H1 (cell line): ENCODE measurements at regions not wholly inside any gene's neighbourhood (a gene's known extent, or its start where the extent isn't known, plus 50 kb on each side); places are given as distances from the start of the nearest gene placed in this dataset.

Experiments
- CTCF ChIA-PET: fragments of 300-600 bp; sonication (Branson Sonifier 250); formaldehyde crosslinking; loops from one replicate; lab custom pipeline; 2021; ENCODE audit not compliant: partially characterized antibody; lab: Charles Lee
- POLR2A ChIA-PET: fragments of 300-600 bp; sonication (Branson Sonifier 250); formaldehyde crosslinking; loops from one replicate; lab custom pipeline; 2021; ENCODE audit warnings: inconsistent platforms; ENCODE audit not compliant: partially characterized antibody; lab: Charles Lee
- DNase-seq, 2 experiments: peaks; one replicate each; pipeline versions ENCODE4 v3.0.0 to v3.0.0-alpha.2; 2010 to 2022; ENCODE audit warnings: low spot score in 2 of 2, low read depth in 1 of 2, mixed read lengths in 1 of 2
- FAIRE-seq: peaks from 2 replicates; lab custom pipeline; 2011; peaks lifted over from hg19 to GRCh38; lab: Jason Lieb, UNC
- H2AFZ ChIP-seq: 2 replicates; pipeline ENCODE4 v1.8.1; 2012; ENCODE audit warnings: low read length, inconsistent platforms
- H2AK5ac ChIP-seq: 2 replicates; pipeline ENCODE4 v1.6.1; 2013; ENCODE audit warnings: low read depth, low read length
- H2BK120ac ChIP-seq: replicated peaks from 2 replicates; pipeline ENCODE3; 2013; ENCODE audit warnings: low read depth, low read length, inconsistent platforms
- H2BK12ac ChIP-seq: 2 replicates; pipeline ENCODE4 v1.6.1; 2013; ENCODE audit warnings: low read depth, low read length
- H2BK15ac ChIP-seq: 2 replicates; pipeline ENCODE4 v1.6.1; 2013; ENCODE audit warnings: low read length
- H2BK20ac ChIP-seq: 2 replicates; pipeline ENCODE4 v1.6.1; 2013; ENCODE audit warnings: low read length
- H2BK5ac ChIP-seq: 2 replicates; pipeline ENCODE4 v1.6.1; 2013; ENCODE audit warnings: low read depth, low read length
- H3K14ac ChIP-seq: 2 replicates; pipeline ENCODE4 v1.6.1; 2013; ENCODE audit warnings: inconsistent platforms; ENCODE audit not compliant: insufficient read length
- H3K18ac ChIP-seq: 2 replicates; pipeline ENCODE4 v1.6.1; 2013; ENCODE audit warnings: low read length; ENCODE audit errors: extremely low read depth
- H3K23ac ChIP-seq: 2 replicates; pipeline ENCODE4 v1.6.1; 2013; ENCODE audit warnings: inconsistent platforms; ENCODE audit not compliant: insufficient read length
- H3K23me2 ChIP-seq: 2 replicates; pipeline ENCODE4 v1.6.1; 2013; ENCODE audit warnings: low read depth, low read length
- H3K27ac ChIP-seq: 2 replicates; pipeline ENCODE4 v1.6.1; 2011; ENCODE audit warnings: low read depth, low read length, inconsistent platforms
- H3K27me3 ChIP-seq, 4 experiments: replicated peaks in 1 of 4; 1 replicate in 1 of 4; 2 replicates in 3 of 4; pipeline versions ENCODE4 v1.6.1 to v1.8.1; 2011 to 2013; ENCODE audit warnings: low read length in 3 of 4, mild to moderate bottlenecking in 3 of 4, inconsistent platforms in 2 of 4, mixed read lengths in 2 of 4, moderate library complexity in 1 of 4; ENCODE audit not compliant: control insufficient read depth in 3 of 4, insufficient read depth in 3 of 4; ENCODE audit errors: extremely low read depth in 1 of 4
- H3K36me3 ChIP-seq, 4 experiments: 2 replicates each; pipeline versions ENCODE4 v1.6.1 to v1.8.1; 2011 to 2013; ENCODE audit warnings: mild to moderate bottlenecking in 4 of 4, low read length in 3 of 4, moderate library complexity in 2 of 4, control low read depth in 1 of 4, inconsistent platforms in 1 of 4; ENCODE audit not compliant: insufficient read depth in 4 of 4, control insufficient read depth in 2 of 4
- H3K4ac ChIP-seq: replicated peaks from 2 replicates; pipeline ENCODE3; 2013; ENCODE audit warnings: low read length, low read depth, mixed read lengths, inconsistent platforms; ENCODE audit not compliant: insufficient read length
- H3K4me1 ChIP-seq, 4 experiments: replicated peaks in 1 of 4; 1 replicate in 1 of 4; 2 replicates in 3 of 4; pipeline versions ENCODE4 v1.6.1 to v1.8.1; 2011 to 2013; ENCODE audit warnings: low read length in 3 of 4, inconsistent platforms in 2 of 4, mixed read lengths in 1 of 4; ENCODE audit not compliant: insufficient read depth in 4 of 4, control insufficient read depth in 3 of 4
- H3K4me2 ChIP-seq, 2 experiments: 2 replicates each; pipeline versions ENCODE4 v1.6.1 to v1.8.1; 2011 to 2013; ENCODE audit warnings: low read depth in 2 of 2, low read length in 2 of 2, control low read depth in 1 of 2, inconsistent platforms in 1 of 2, mild to moderate bottlenecking in 1 of 2; ENCODE audit not compliant: insufficient read depth in 1 of 2
- H3K4me3 ChIP-seq, 4 experiments: fragments of 200-600, 300-600 bp in 1 of 4; sonication (generic), shearing (Covaris generic), sonication (Bioruptor Twin) in 1 of 4; 2 replicates each; pipeline versions ENCODE4 v1.5.1 to v1.8.1; 2011 to 2016; ENCODE audit warnings: low read length in 4 of 4, low read depth in 3 of 4, control low read depth in 2 of 4, inconsistent platforms in 2 of 4, mild to moderate bottlenecking in 2 of 4, mixed read lengths in 1 of 4, moderate library complexity in 1 of 4; ENCODE audit not compliant: insufficient read depth in 2 of 4; ENCODE audit errors: extremely low read depth in 1 of 4
- H3K56ac ChIP-seq: replicated peaks from 2 replicates; pipeline ENCODE3; 2013; ENCODE audit warnings: low read depth, mild to moderate bottlenecking, mixed read lengths, low read length, inconsistent platforms; ENCODE audit not compliant: insufficient read length
- H3K79me1 ChIP-seq: 2 replicates; pipeline ENCODE4 v1.6.1; 2013; ENCODE audit warnings: low read depth, low read length, control low read depth
- H3K79me2 ChIP-seq, 2 experiments: 2 replicates each; pipeline versions ENCODE4 v1.6.1 to v1.8.1; 2012 to 2013; ENCODE audit warnings: low read length in 2 of 2, mild to moderate bottlenecking in 2 of 2, inconsistent platforms in 1 of 2; ENCODE audit not compliant: insufficient read depth in 2 of 2, control insufficient read depth in 1 of 2
- H3K9ac ChIP-seq, 4 experiments: replicated peaks in 1 of 4; 1 replicate in 1 of 4; 2 replicates in 3 of 4; pipeline versions ENCODE4 v1.6.1 to v1.8.1; 2011 to 2013; ENCODE audit warnings: low read depth in 3 of 4, low read length in 3 of 4, control low read depth in 2 of 4, mild to moderate bottlenecking in 2 of 4, moderate library complexity in 2 of 4, inconsistent platforms in 1 of 4; ENCODE audit errors: extremely low read depth in 1 of 4
- H3K9me3 ChIP-seq, 2 experiments: 2 replicates each; pipeline versions ENCODE4 v1.6.1 to v1.8.1; 2012 to 2013; ENCODE audit warnings: mild to moderate bottlenecking in 2 of 2, moderate library complexity in 2 of 2, control low read depth in 1 of 2, inconsistent platforms in 1 of 2, low read depth in 1 of 2, low read length in 1 of 2, mixed read lengths in 1 of 2; ENCODE audit not compliant: insufficient read depth in 2 of 2
- H4K20me1 ChIP-seq, 2 experiments: replicated peaks in 1 of 2; 2 replicates each; pipeline versions ENCODE3 to v1.8.1; 2011 to 2013; ENCODE audit warnings: inconsistent platforms in 2 of 2, low read length in 2 of 2, mild to moderate bottlenecking in 1 of 2; ENCODE audit not compliant: insufficient read depth in 2 of 2, control insufficient read depth in 1 of 2
- H4K5ac ChIP-seq: 2 replicates; pipeline ENCODE4 v1.6.1; 2013; ENCODE audit warnings: low read length, low read depth, mixed read lengths, inconsistent platforms; ENCODE audit not compliant: insufficient read length
- H4K8ac ChIP-seq: 2 replicates; pipeline ENCODE4 v1.8.0; 2013; ENCODE audit warnings: mild to moderate bottlenecking, moderate library complexity, low read length, inconsistent platforms; ENCODE audit not compliant: insufficient read depth; ENCODE audit errors: extremely low read depth
- H4K91ac ChIP-seq: replicated peaks from 2 replicates; pipeline ENCODE3; 2013; ENCODE audit warnings: low read length, mixed read lengths, inconsistent platforms; ENCODE audit not compliant: insufficient read length
- BCL11A ChIP-seq, 2 experiments: IDR thresholded peaks; one replicate each; pipeline ENCODE4 v1.6.1; 2011; ENCODE audit warnings: low read depth in 2 of 2, low read length in 2 of 2, mild to moderate bottlenecking in 2 of 2
- CBX8 ChIP-seq: fragments of 300-800, 300-1000 bp; sonication (generic); IDR thresholded peaks from 2 replicates; pipeline ENCODE4 v1.7.1; 2016; ENCODE audit warnings: low read depth, low read length, borderline replicate concordance
- EZH2 ChIP-seq: fragments of 200-600 bp; sonication (generic); IDR thresholded peaks from 2 replicates; pipeline ENCODE4 v1.7.1; 2012; ENCODE audit warnings: low read depth, mild to moderate bottlenecking, moderate library complexity, low read length, inconsistent platforms; ENCODE audit not compliant: severe bottlenecking
- GABPA ChIP-seq: IDR thresholded peaks from 2 replicates; pipeline ENCODE4 v1.6.1; 2011; ENCODE audit warnings: mild to moderate bottlenecking, low read length, moderate library complexity, borderline replicate concordance; ENCODE audit not compliant: insufficient read depth
- GTF2F1 ChIP-seq: IDR thresholded peaks from 2 replicates; pipeline ENCODE4 v1.6.1; 2012; ENCODE audit warnings: low read depth, low read length, improper control_type of control experiment, borderline replicate concordance
- KDM4A ChIP-seq: IDR thresholded peaks from one replicate; pipeline ENCODE4 v1.7.1; 2012; ENCODE audit warnings: low read depth, mild to moderate bottlenecking, moderate library complexity, low read length, inconsistent platforms; ENCODE audit not compliant: severe bottlenecking
- MAFK ChIP-seq: IDR thresholded peaks from 2 replicates; pipeline ENCODE4 v1.6.1; 2012; ENCODE audit warnings: low read depth, mild to moderate bottlenecking, improper control_type of control experiment, low read length
- POLR2A ChIP-seq, 2 experiments: IDR thresholded peaks; 1 replicate in 1 of 2; 2 replicates in 1 of 2; pipeline ENCODE4 v1.6.1; 2011; ENCODE audit warnings: low read depth in 2 of 2, low read length in 2 of 2, mild to moderate bottlenecking in 2 of 2; ENCODE audit errors: control extremely low read depth in 1 of 2
- RFX5 ChIP-seq: IDR thresholded peaks from 2 replicates; pipeline ENCODE4 v1.6.1; 2011; ENCODE audit warnings: low read depth, low read length, improper control_type of control experiment, borderline replicate concordance
- RNF2 ChIP-seq: fragments of 200-900, 300-1000 bp; sonication (generic); IDR thresholded peaks from 2 replicates; pipeline ENCODE4 v1.7.1; 2016; ENCODE audit warnings: borderline replicate concordance, low read depth, mild to moderate bottlenecking, antibody characterized with exemption, low read length; ENCODE audit not compliant: poor library complexity, severe bottlenecking; ENCODE audit errors: missing control alignments
- SP4 ChIP-seq: IDR thresholded peaks from 2 replicates; pipeline ENCODE4 v1.6.1; 2012; ENCODE audit warnings: low read length, inconsistent platforms
- WGBS, 2 experiments: shearing (Covaris generic) in 1 of 2; methylation state at CpG; one replicate each; pipeline versions ENCODE4 v1.1.6 to v1.1.7; 2013 to 2015; ENCODE audit warnings: low lambda C conversion rate in 2 of 2, mixed read lengths in 2 of 2, inconsistent platforms in 1 of 2, low coverage in 1 of 2, missing lambda C conversion rate in 1 of 2; ENCODE audit not compliant: insufficient replicate concordance in 2 of 2, insufficient coverage in 1 of 2, insufficient read length in 1 of 2; ENCODE audit errors: extremely low coverage in 1 of 2, missing lambda C conversion rate in 1 of 2; 5-methylcytosine and 5-hydroxymethylcytosine counted together
- TF ChIP-seq, protein P1 (sequence below): IDR thresholded peaks from 2 replicates; pipeline ENCODE4 v1.6.1; 2012; ENCODE audit warnings: inconsistent platforms

DNA sequence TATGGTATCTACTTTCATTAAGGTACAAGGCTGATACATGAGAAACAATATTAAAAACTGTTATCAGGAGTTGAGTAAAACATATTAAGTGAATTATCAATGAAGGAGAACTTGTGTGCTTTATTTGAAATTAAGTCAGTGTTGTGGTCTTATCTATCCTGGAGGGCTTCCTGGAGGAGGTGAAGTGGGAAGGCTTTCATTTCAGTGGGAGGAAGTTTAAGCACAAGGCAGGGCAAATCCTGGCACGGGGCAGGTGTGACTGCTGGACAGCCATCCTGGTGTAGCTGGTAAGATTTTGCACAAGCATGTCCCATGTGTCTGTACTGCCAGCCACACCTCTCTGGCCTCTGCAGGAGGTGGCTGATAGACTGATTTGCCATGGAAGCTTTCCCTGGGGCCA is 159.7 kb upstream of the SKOR2 start:
- H3K27ac ChIP-seq, result no peak overlapping the region
- POLR2A ChIA-PET, result no interaction called here
- H3K9ac ChIP-seq, result no peak overlapping the region
- H3K4ac ChIP-seq, result no peak overlapping the region
- H3K36me3 ChIP-seq, result no peaks in the 10 kb centered on the region; a peak in 1 of 8 replicates
- H2BK120ac ChIP-seq, result no peak overlapping the region
- H3K14ac ChIP-seq, result no peak overlapping the region
- H3K23ac ChIP-seq, result no peak overlapping the region
- H3K79me2 ChIP-seq, result no peaks in the 10 kb centered on the region
- no peaks in the 10 kb centered on the region for H3K79me1 ChIP-seq
- H3K56ac ChIP-seq, result no peak overlapping the region
- CTCF ChIA-PET, result interaction anchor here (5.5 kb wide), 1 partner anchor 14 kb away, joined by 28 read pairs; no protein-coding TSS in a partner anchor
- H3K9me3 ChIP-seq, result no peaks in the 10 kb centered on the region
- H2AK5ac ChIP-seq, result no peak overlapping the region
- H4K5ac ChIP-seq, result no peak overlapping the region
- peaks cover 0 to 3% (median 2%) of the 10 kb centered on the region in 4 experiments; a peak in 3 of 7 replicates for H3K27me3 ChIP-seq
- H3K4me1 ChIP-seq, result peaks cover 0 to 4% (median 2%) of the 10 kb centered on the region in 4 experiments; a peak in 2 of 7 replicates
- no peak overlapping the region for H2BK5ac ChIP-seq
- no peak overlapping the region for H3K18ac ChIP-seq
- DNase-seq (no peak), FAIRE-seq (no peak)
- 81% methylated on average over 1 of the region's 1 CpG; no CpG with 5 or more reads in 1 of the 2 experiments for WGBS, 2 experiments
- H2BK20ac ChIP-seq, result no peak overlapping the region
- no peak overlapping the region for H2BK12ac ChIP-seq
- H3K4me3 ChIP-seq, result no peak overlapping the region
- H4K91ac ChIP-seq, result no peak overlapping the region
- H4K20me1 ChIP-seq, result no peaks in the 10 kb centered on the region
- H2AFZ ChIP-seq, result no peak overlapping the region
- H3K4me2 ChIP-seq, result no peak overlapping the region
- H3K23me2 ChIP-seq, result no peaks in the 10 kb centered on the region
- no peak overlapping the region for H2BK15ac ChIP-seq
- H4K8ac ChIP-seq, result no peak overlapping the region; the same call in 1 of the 2 replicates
- TF ChIP-seq RNF2 (no peak), POLR2A (IDR thresholded peaks at IDR 0.05; ENCODE audit: control extremely low read depth in 1 of 2, low read depth in 2 of 2, low read length in 2 of 2) (no peak), KDM4A (no peak), SP4 (no peak), GTF2F1 (no peak), GABPA (no peak), MAFK (no peak), EZH2 (no peak), BCL11A (IDR thresholded peaks at IDR 0.05; ENCODE audit: low read depth in 2 of 2, low read length in 2 of 2) (no peak), CBX8 (no peak), RFX5 (no peak)
- TF ChIP-seq, protein P1, sequence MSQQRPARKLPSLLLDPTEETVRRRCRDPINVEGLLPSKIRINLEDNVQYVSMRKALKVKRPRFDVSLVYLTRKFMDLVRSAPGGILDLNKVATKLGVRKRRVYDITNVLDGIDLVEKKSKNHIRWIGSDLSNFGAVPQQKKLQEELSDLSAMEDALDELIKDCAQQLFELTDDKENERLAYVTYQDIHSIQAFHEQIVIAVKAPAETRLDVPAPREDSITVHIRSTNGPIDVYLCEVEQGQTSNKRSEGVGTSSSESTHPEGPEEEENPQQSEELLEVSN, result no peak
